ENCODE measurements at regions not wholly inside any gene's neighbourhood (a gene's known extent, or its start where the extent isn't known, plus 50 kb on each side); places are given as distances from the start of the nearest gene placed in this dataset.

GRCh38 chr3:59167756-59168155, 117.9 kb upstream of the CFAP20DC start:
- Histone ChIP-seq H3K9me3 (replicated peaks in 1 of 3) (no peaks in the 10 kb centered on the region), H3K4me1 (replicated peaks in 1 of 2) (no peaks in the 10 kb centered on the region)
- 35 to 88% (median 82%) methylated on average over 1 of the region's 1 CpG for WGBS, 4 donors

GRCh38 chr3:59163953-59164352, 114.1 kb upstream of the CFAP20DC start:
- H3K9me3 ChIP-seq (replicated peaks in 1 of 3), result no peaks in the 10 kb centered on the region
- no peak overlapping the region for H3K27ac ChIP-seq
- H3K36me3 ChIP-seq (replicated peaks in 1 of 2), result no peaks in the 10 kb centered on the region
- H3K27me3 ChIP-seq, result no peaks in the 10 kb centered on the region
- H3K4me1 ChIP-seq (replicated peaks in 1 of 2), result no peaks in the 10 kb centered on the region
- 71 to 84% (median 81%) methylated on average over 2 of the region's 2 CpGs for whole genome bisulfite sequencing, 4 donors
- TF ChIP-seq POLR2A (IDR thresholded peaks at IDR 0.05), result no peak
- no peak for TF ChIP-seq CTCF (IDR thresholded peaks at IDR 0.05)
- no peak overlapping the region for H3K4me3 ChIP-seq
- intact Hi-C loops (cut with DNase I), result no loop called here
- DNase-seq, result no peak

More at GRCh38 chr3:59167756-59168155, 117.9 kb upstream of the CFAP20DC start:
- H3K36me3 ChIP-seq (replicated peaks in 1 of 2), result no peaks in the 10 kb centered on the region
- intact Hi-C loops (cut with DNase I), result no loop called here
- no peaks in the 10 kb centered on the region for H3K27me3 ChIP-seq
- no peak overlapping the region for H3K4me3 ChIP-seq
- H3K27ac ChIP-seq, result no peak overlapping the region
- no peak for TF ChIP-seq POLR2A (IDR thresholded peaks at IDR 0.05)
- no peak for DNase-seq

GRCh38 chr3:59161048-59161447, 111.2 kb upstream of the CFAP20DC start:
- Histone ChIP-seq H3K4me3 (no peak overlapping the region), H3K4me1 (replicated peaks in 1 of 2) (no peaks in the 10 kb centered on the region), H3K27me3 (no peaks in the 10 kb centered on the region), H3K36me3 (replicated peaks in 1 of 2) (no peaks in the 10 kb centered on the region), H3K9me3 (replicated peaks in 1 of 3) (no peaks in the 10 kb centered on the region), H3K27ac (no peak overlapping the region)
- intact Hi-C loops (cut with DNase I), result no loop called here
- WGBS, 4 donors, result 91 to 95% (median 92%) methylated on average over 7 of the region's 7 CpGs
- TF ChIP-seq CTCF (IDR thresholded peaks at IDR 0.05), result no peak
- no peak for DNase-seq

- H3K36me3 ChIP-seq (replicated peaks in 1 of 2), result no peaks in the 10 kb centered on the region
- DNase-seq, result no peak
- WGBS, 4 donors, result 79 to 85% (median 82%) methylated on average over 4 of the region's 4 CpGs
Observed at GRCh38 chr3:59160133-59160746, 110.4 kb upstream of the CFAP20DC start.

More at GRCh38 chr3:59160133-59160746, 110.4 kb upstream of the CFAP20DC start:
- Histone ChIP-seq H3K27ac (no peak overlapping the region), H3K9me3 (replicated peaks in 1 of 3) (no peaks in the 10 kb centered on the region), H3K27me3 (no peaks in the 10 kb centered on the region), H3K4me1 (replicated peaks in 1 of 2) (no peaks in the 10 kb centered on the region), H3K4me3 (no peak overlapping the region)
- intact Hi-C loops (cut with DNase I), result no loop called here
- no peak for TF ChIP-seq CTCF (IDR thresholded peaks at IDR 0.05)
- TF ChIP-seq POLR2A (IDR thresholded peaks at IDR 0.05), result no peak
